ENCODE measurements at regions not wholly inside any gene's neighbourhood (a gene's known extent, or its start where the extent isn't known, plus 50 kb on each side); places are given as distances from the start of the nearest gene placed in this dataset.
A peak's percentile ranks its signal among the peaks of the same experiment; 100 is the strongest.

DNA sequence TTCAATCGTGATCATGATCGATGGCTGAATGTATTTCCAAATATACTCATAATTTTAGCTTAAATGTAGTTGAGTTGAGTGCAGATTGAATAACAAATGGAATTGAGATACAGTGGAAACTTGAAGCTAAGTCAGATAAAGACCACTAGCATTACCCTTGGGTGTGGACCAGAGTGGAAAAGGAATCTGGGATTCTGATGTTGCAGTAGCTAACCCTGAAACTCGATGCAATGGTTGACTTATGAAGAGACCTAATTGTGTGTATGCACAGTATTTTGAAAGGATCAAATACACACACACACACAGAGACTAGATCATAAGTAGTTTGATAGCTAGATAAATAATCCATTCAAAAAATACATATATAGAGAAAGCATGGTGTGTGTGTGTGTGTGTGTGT, 135.8 kb downstream of the RXFP2 start:
- H3K27me3 ChIP-seq (ENCODE audit: control insufficient read depth in 3 of 3, insufficient read depth in 3 of 3, low read length in 3 of 3), result no peaks in the 10 kb centered on the region
- no peaks in the 10 kb centered on the region for H3K9me3 ChIP-seq (ENCODE audit: control insufficient read depth in 3 of 3, low read length in 3 of 3)
- H3K4me1 ChIP-seq (ENCODE audit: control insufficient read depth in 3 of 3, insufficient read depth in 3 of 3, low read length in 3 of 3), result peaks cover 0 to 7% (median 0%) of the 10 kb centered on the region in 3 donors
- no peak overlapping the region for H3K9ac ChIP-seq (ENCODE audit: low read depth in 1 of 3, low read length in 3 of 3)
- no peaks in the 10 kb centered on the region for H3K36me3 ChIP-seq (ENCODE audit: control insufficient read depth in 3 of 3, insufficient read depth in 3 of 3, low read length in 3 of 3)
- no peak overlapping the region for H3K27ac ChIP-seq (ENCODE audit: low read depth, low read length)
- no peak overlapping the region for H3K4me3 ChIP-seq (ENCODE audit: low read length in 3 of 3)

DNA sequence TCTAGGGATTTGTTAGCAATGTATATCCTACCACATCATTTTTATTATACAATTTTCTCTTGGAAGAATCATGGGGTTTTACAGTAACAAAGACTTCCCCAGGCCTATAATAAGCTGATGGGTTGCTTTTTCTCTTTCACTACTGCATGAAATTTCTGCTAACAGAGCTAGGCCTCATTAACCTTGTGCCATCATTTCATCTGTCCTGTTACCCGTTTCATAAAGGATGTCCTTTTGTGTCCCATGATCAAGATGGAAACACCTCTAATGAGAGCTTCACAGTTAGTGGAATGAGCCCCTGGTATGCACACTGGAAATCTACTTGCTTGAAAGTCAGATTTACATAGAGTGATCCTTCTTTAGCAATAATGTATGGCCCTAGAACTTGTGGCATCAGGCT, 138.7 kb downstream of the RXFP2 start:
- Histone ChIP-seq H3K27ac (ENCODE audit: low read depth, low read length) (no peak overlapping the region), H3K9ac (ENCODE audit: low read depth in 1 of 3, low read length in 3 of 3) (no peak overlapping the region), H3K27me3 (ENCODE audit: control insufficient read depth in 3 of 3, insufficient read depth in 3 of 3, low read length in 3 of 3) (no peaks in the 10 kb centered on the region), H3K9me3 (ENCODE audit: control insufficient read depth in 3 of 3, low read length in 3 of 3) (no peaks in the 10 kb centered on the region), H3K4me3 (ENCODE audit: low read length in 3 of 3) (no peak overlapping the region), H3K4me1 (ENCODE audit: control insufficient read depth in 3 of 3, insufficient read depth in 3 of 3, low read length in 3 of 3) (peaks cover 0 to 8% (median 3%) of the 10 kb centered on the region in 3 donors), H3K36me3 (ENCODE audit: control insufficient read depth in 3 of 3, insufficient read depth in 3 of 3, low read length in 3 of 3) (no peaks in the 10 kb centered on the region)

- Histone ChIP-seq H3K4me1 (ENCODE audit: control insufficient read depth in 3 of 3, insufficient read depth in 3 of 3, low read length in 3 of 3) (peaks cover 0 to 8% (median 3%) of the 10 kb centered on the region in 3 donors), H3K9ac (ENCODE audit: low read depth in 1 of 3, low read length in 3 of 3) (no peak overlapping the region), H3K27ac (ENCODE audit: low read depth, low read length) (no peak overlapping the region), H3K4me3 (ENCODE audit: low read length in 3 of 3) (no peak overlapping the region), H3K27me3 (ENCODE audit: control insufficient read depth in 3 of 3, insufficient read depth in 3 of 3, low read length in 3 of 3) (no peaks in the 10 kb centered on the region), H3K9me3 (ENCODE audit: control insufficient read depth in 3 of 3, low read length in 3 of 3) (no peaks in the 10 kb centered on the region), H3K36me3 (ENCODE audit: control insufficient read depth in 3 of 3, insufficient read depth in 3 of 3, low read length in 3 of 3) (no peaks in the 10 kb centered on the region)
Measured at GRCh38 chr13:31878495-31878894, 139.2 kb downstream of the RXFP2 start.

DNA sequence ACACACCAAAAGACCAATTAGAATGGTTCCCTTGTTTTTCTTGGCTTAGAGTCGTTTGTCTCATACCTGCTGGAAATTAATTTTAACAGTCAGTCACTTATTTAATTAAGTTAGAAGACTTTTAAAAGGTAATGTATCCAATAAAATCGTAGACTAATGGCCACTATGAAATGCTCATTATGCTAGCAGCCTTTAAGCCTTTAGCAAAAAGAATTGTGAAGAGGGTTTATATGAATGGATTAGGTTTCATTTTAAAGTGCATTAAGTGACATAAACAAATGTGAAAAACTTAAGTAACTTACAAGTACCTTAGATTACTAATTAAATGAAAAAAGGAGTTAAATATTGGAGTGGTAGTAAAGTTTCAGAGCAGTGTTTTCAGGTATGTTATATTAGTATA, 139.6 kb downstream of the RXFP2 start:
- no peaks in the 10 kb centered on the region for H3K9me3 ChIP-seq (ENCODE audit: control insufficient read depth in 3 of 3, low read length in 3 of 3)
- no peak overlapping the region for H3K27ac ChIP-seq (ENCODE audit: low read depth, low read length)
- no peak overlapping the region for H3K4me3 ChIP-seq (ENCODE audit: low read length in 3 of 3)
- no peaks in the 10 kb centered on the region for H3K36me3 ChIP-seq (ENCODE audit: control insufficient read depth in 3 of 3, insufficient read depth in 3 of 3, low read length in 3 of 3)
- H3K4me1 ChIP-seq (ENCODE audit: control insufficient read depth in 3 of 3, insufficient read depth in 3 of 3, low read length in 3 of 3), result peaks cover 0 to 8% (median 3%) of the 10 kb centered on the region in 3 donors
- no peak overlapping the region for H3K9ac ChIP-seq (ENCODE audit: low read depth in 1 of 3, low read length in 3 of 3)
- no peaks in the 10 kb centered on the region for H3K27me3 ChIP-seq (ENCODE audit: control insufficient read depth in 3 of 3, insufficient read depth in 3 of 3, low read length in 3 of 3)

GRCh38 chr13:31880851-31881494, 141.6 kb downstream of the RXFP2 start:
- no peaks in the 10 kb centered on the region for H3K9me3 ChIP-seq (ENCODE audit: control insufficient read depth in 3 of 3, low read length in 3 of 3)
- peak overlapping the region in 1 of 3 donors; percentile 42 for H3K4me3 ChIP-seq (ENCODE audit: low read length in 3 of 3)
- peak overlapping the region; percentile 34 for H3K27ac ChIP-seq (ENCODE audit: low read depth, low read length)
- no peaks in the 10 kb centered on the region for H3K36me3 ChIP-seq (ENCODE audit: control insufficient read depth in 3 of 3, insufficient read depth in 3 of 3, low read length in 3 of 3)
- no peak overlapping the region for H3K9ac ChIP-seq (ENCODE audit: low read depth in 1 of 3, low read length in 3 of 3)
- H3K27me3 ChIP-seq (ENCODE audit: control insufficient read depth in 3 of 3, insufficient read depth in 3 of 3, low read length in 3 of 3), result no peaks in the 10 kb centered on the region
- H3K4me1 ChIP-seq (ENCODE audit: control insufficient read depth in 3 of 3, insufficient read depth in 3 of 3, low read length in 3 of 3), result peaks cover 1 to 9% (median 7%) of the 10 kb centered on the region in 3 donors

DNA sequence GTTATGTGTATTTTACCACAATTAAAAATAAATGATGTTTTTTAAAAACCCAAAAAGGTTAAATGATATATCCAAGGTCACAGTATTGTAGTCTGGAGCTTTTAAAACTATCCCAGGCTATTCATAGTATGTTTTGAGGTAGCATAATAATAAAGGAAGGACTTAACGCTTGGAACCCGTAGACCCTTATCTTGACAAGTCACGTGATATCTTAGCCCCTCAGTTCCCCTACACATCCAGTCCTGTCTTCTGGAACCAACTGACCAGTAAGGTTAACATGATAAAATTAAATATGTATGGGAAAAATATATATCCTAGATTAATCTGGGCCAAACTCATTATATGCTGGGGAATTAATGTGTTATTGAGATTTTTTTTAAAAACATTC, 142.2 kb downstream of the RXFP2 start:
- Histone ChIP-seq H3K9me3 (ENCODE audit: control insufficient read depth in 3 of 3, low read length in 3 of 3) (no peaks in the 10 kb centered on the region), H3K4me1 (ENCODE audit: control insufficient read depth in 3 of 3, insufficient read depth in 3 of 3, low read length in 3 of 3) (peaks cover 3 to 14% (median 12%) of the 10 kb centered on the region in 3 donors), H3K27me3 (ENCODE audit: control insufficient read depth in 3 of 3, insufficient read depth in 3 of 3, low read length in 3 of 3) (no peaks in the 10 kb centered on the region), H3K9ac (ENCODE audit: low read depth in 1 of 3, low read length in 3 of 3) (no peak overlapping the region), H3K27ac (ENCODE audit: low read depth, low read length) (no peak overlapping the region), H3K36me3 (ENCODE audit: control insufficient read depth in 3 of 3, insufficient read depth in 3 of 3, low read length in 3 of 3) (no peaks in the 10 kb centered on the region), H3K4me3 (ENCODE audit: low read length in 3 of 3) (no peak overlapping the region)

DNA sequence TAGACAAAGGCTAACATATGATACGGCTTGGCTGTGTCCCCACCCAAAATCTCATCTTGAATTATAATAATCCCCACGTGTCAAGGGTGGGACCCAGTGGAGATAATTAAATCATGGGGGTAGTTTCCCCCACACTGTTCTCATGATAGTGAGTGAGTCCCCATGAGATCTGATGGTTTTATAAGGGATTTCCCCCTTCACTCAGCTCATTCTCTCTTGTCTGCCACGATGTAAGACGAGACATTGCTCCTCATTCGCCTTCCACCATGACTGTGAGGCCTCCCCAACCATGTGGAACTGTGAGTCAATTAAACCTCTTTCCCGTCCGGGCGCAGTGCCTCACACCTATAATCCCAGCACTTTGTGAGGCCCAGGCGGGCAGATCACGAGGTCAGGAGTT, 143.5 kb downstream of the RXFP2 start:
- Histone ChIP-seq H3K4me3 (ENCODE audit: low read length in 3 of 3) (no peak overlapping the region), H3K9ac (ENCODE audit: low read depth in 1 of 3, low read length in 3 of 3) (no peak overlapping the region), H3K4me1 (ENCODE audit: control insufficient read depth in 3 of 3, insufficient read depth in 3 of 3, low read length in 3 of 3) (peaks cover 4 to 22% (median 14%) of the 10 kb centered on the region in 3 donors), H3K27me3 (ENCODE audit: control insufficient read depth in 3 of 3, insufficient read depth in 3 of 3, low read length in 3 of 3) (no peaks in the 10 kb centered on the region), H3K27ac (ENCODE audit: low read depth, low read length) (no peak overlapping the region), H3K36me3 (ENCODE audit: control insufficient read depth in 3 of 3, insufficient read depth in 3 of 3, low read length in 3 of 3) (no peaks in the 10 kb centered on the region), H3K9me3 (ENCODE audit: control insufficient read depth in 3 of 3, low read length in 3 of 3) (no peaks in the 10 kb centered on the region)

- H3K27ac ChIP-seq (ENCODE audit: low read depth, low read length), result no peak overlapping the region
- H3K4me3 ChIP-seq (ENCODE audit: low read length in 3 of 3), result no peak overlapping the region
- H3K9ac ChIP-seq (ENCODE audit: low read depth in 1 of 3, low read length in 3 of 3), result no peak overlapping the region
- H3K9me3 ChIP-seq (ENCODE audit: control insufficient read depth in 3 of 3, low read length in 3 of 3), result no peaks in the 10 kb centered on the region
- peaks cover 7 to 25% (median 17%) of the 10 kb centered on the region in 3 donors for H3K4me1 ChIP-seq (ENCODE audit: control insufficient read depth in 3 of 3, insufficient read depth in 3 of 3, low read length in 3 of 3)
- no peaks in the 10 kb centered on the region for H3K36me3 ChIP-seq (ENCODE audit: control insufficient read depth in 3 of 3, insufficient read depth in 3 of 3, low read length in 3 of 3)
- H3K27me3 ChIP-seq (ENCODE audit: control insufficient read depth in 3 of 3, insufficient read depth in 3 of 3, low read length in 3 of 3), result no peaks in the 10 kb centered on the region
Measured at GRCh38 chr13:31884556-31884955, 145.2 kb downstream of the RXFP2 start.

DNA sequence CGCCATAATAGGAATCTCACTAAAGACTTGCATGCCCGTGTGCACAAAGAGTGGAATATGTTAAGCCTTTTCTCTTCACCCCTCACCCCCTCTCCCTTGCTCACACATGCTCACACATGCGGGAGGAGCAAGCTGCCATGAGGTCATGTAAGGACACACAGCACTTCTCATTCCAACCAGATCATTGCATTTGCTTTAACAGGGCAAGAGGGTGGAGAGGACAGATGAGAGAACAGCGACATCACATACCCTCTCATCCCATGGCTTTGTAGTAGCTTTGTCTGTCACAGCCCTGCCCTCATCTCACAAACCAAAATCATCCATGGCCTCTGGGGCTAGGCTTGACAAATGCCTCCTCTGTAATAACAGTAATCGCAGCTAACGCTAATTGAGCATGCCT, 145.6 kb upstream of the FRY start:
- Histone ChIP-seq H3K4me1 (ENCODE audit: control insufficient read depth in 3 of 3, insufficient read depth in 3 of 3, low read length in 3 of 3) (peaks cover 7 to 20% (median 15%) of the 10 kb centered on the region in 3 donors), H3K9me3 (ENCODE audit: control insufficient read depth in 3 of 3, low read length in 3 of 3) (no peaks in the 10 kb centered on the region), H3K27ac (ENCODE audit: low read depth, low read length) (no peak overlapping the region), H3K4me3 (ENCODE audit: low read length in 3 of 3) (peak overlapping the region in 1 of 3 donors; percentile 17), H3K27me3 (ENCODE audit: control insufficient read depth in 3 of 3, insufficient read depth in 3 of 3, low read length in 3 of 3) (no peaks in the 10 kb centered on the region), H3K9ac (ENCODE audit: low read depth in 1 of 3, low read length in 3 of 3) (no peak overlapping the region), H3K36me3 (ENCODE audit: control insufficient read depth in 3 of 3, insufficient read depth in 3 of 3, low read length in 3 of 3) (no peaks in the 10 kb centered on the region)

- Histone ChIP-seq H3K9me3 (ENCODE audit: control insufficient read depth in 3 of 3, low read length in 3 of 3) (no peaks in the 10 kb centered on the region), H3K9ac (ENCODE audit: low read depth in 1 of 3, low read length in 3 of 3) (no peak overlapping the region), H3K27ac (ENCODE audit: low read depth, low read length) (no peak overlapping the region), H3K27me3 (ENCODE audit: control insufficient read depth in 3 of 3, insufficient read depth in 3 of 3, low read length in 3 of 3) (no peaks in the 10 kb centered on the region), H3K4me1 (ENCODE audit: control insufficient read depth in 3 of 3, insufficient read depth in 3 of 3, low read length in 3 of 3) (peaks cover 13 to 30% (median 26%) of the 10 kb centered on the region in 3 donors), H3K36me3 (ENCODE audit: control insufficient read depth in 3 of 3, insufficient read depth in 3 of 3, low read length in 3 of 3) (no peaks in the 10 kb centered on the region), H3K4me3 (ENCODE audit: low read length in 3 of 3) (no peak overlapping the region)
Measured at GRCh38 chr13:31887286-31887685, 144.3 kb upstream of the FRY start.
